PC-9 (cell line): ENCODE measurements at regions not wholly inside any gene's neighbourhood (a gene's known extent, or its start where the extent isn't known, plus 50 kb on each side); places are given as distances from the start of the nearest gene placed in this dataset.
"Not testable (repeated sequence)": the region's sequence is repeated elsewhere in the genome, so short reads cannot be mapped to it uniquely, and the experiment has no call there.

ENCODE experiments used
- BruUV-seq: library from RNA; stranded (reverse); fragments of 400-500 nt; replicated peaks from 2 replicates; lab custom pipeline; 2021; lab: Mats Ljungman, UMichigan
- CTCF ChIA-PET: fragments of 300-600 bp; sonication (Branson Sonifier 250); formaldehyde crosslinking; loops from one replicate; lab custom pipeline; 2022; ENCODE audit warnings: antibody characterized with exemption; lab: Charles Lee
- POLR2A ChIA-PET: fragments of 300-600 bp; sonication (Branson Sonifier 250); formaldehyde crosslinking; loops from one replicate; lab custom pipeline; 2022; ENCODE audit warnings: antibody characterized with exemption; ENCODE audit not compliant: unreplicated experiment; lab: Charles Lee
- DNase-seq, 2 experiments: peaks; one replicate each; pipeline versions ENCODE4 v3.0.0 to v3.0.0-alpha.2; 2015 to 2022; ENCODE audit warnings: mixed read lengths in 1 of 2
- H2AFZ ChIP-seq: fragments of 200-600 bp; sonication (generic); 2 replicates; pipeline ENCODE4 v1.8.1; 2017; ENCODE audit warnings: antibody characterized with exemption
- H3F3A ChIP-seq: fragments of 200-600 bp; sonication (generic); 2 replicates; pipeline ENCODE4 v1.8.1; 2017; ENCODE audit warnings: antibody characterized with exemption, mild to moderate bottlenecking, low read depth; ENCODE audit not compliant: insufficient read depth
- H3K27ac ChIP-seq: fragments of 200-600 bp; sonication (generic); 2 replicates; pipeline ENCODE4 v1.6.1; 2016; ENCODE audit warnings: mixed run types
- H3K27me3 ChIP-seq: fragments of 200-600 bp; sonication (generic); 2 replicates; pipeline ENCODE4 v1.6.1; 2016; ENCODE audit warnings: low read depth, mixed run types; ENCODE audit not compliant: insufficient read depth
- H3K36me3 ChIP-seq: fragments of 200-600 bp; sonication (generic); 2 replicates; pipeline ENCODE4 v1.6.1; 2016; ENCODE audit warnings: low read depth, mixed run types
- H3K4me1 ChIP-seq: fragments of 200-600 bp; sonication (generic); replicated peaks from 2 replicates; pipeline ENCODE4 v1.6.1; 2016; ENCODE audit warnings: mixed run types; ENCODE audit not compliant: insufficient read depth
- H3K4me2 ChIP-seq: fragments of 200-600 bp; sonication (generic); 2 replicates; pipeline ENCODE4 v1.6.1; 2017; ENCODE audit warnings: mixed run types
- H3K4me3 ChIP-seq: fragments of 200-600 bp; sonication (generic); 2 replicates; pipeline ENCODE4 v1.6.1; 2016; ENCODE audit warnings: mixed run types
- H3K79me2 ChIP-seq: fragments of 200-600 bp; sonication (generic); 2 replicates; pipeline ENCODE4 v1.6.1; 2017; ENCODE audit warnings: low read depth, mixed run types
- H3K9me2 ChIP-seq: fragments of 200-600 bp; sonication (generic); 2 replicates; pipeline ENCODE4 v1.8.1; 2017; ENCODE audit warnings: mild to moderate bottlenecking; ENCODE audit not compliant: insufficient read depth
- H3K9me3 ChIP-seq: fragments of 200-600 bp; sonication (generic); 2 replicates; pipeline ENCODE4 v1.8.1; 2016; ENCODE audit warnings: low read depth; ENCODE audit not compliant: insufficient read depth
- H4K20me1 ChIP-seq: fragments of 200-600 bp; sonication (generic); 2 replicates; pipeline ENCODE4 v1.8.1; 2017; ENCODE audit not compliant: insufficient read depth
- CTCF ChIP-seq: fragments of 200-600 bp; sonication (generic); conservative IDR thresholded peaks from 2 replicates; pipeline ENCODE4 v1.6.1; 2017; ENCODE audit warnings: mixed run types, antibody characterized with exemption, mild to moderate bottlenecking, moderate library complexity
- EZH2 ChIP-seq: fragments of 200-600 bp; sonication (generic); IDR thresholded peaks from 2 replicates; pipeline ENCODE4 v1.8.0; 2017; ENCODE audit warnings: antibody characterized with exemption, low read depth
- intact Hi-C: fragments of 100-400 bp; cut with micrococcal nuclease; formaldehyde crosslinking; loops from one replicate; pipeline ENCODE4 v1.10.0; 2022; ENCODE audit not compliant: unreplicated experiment

GRCh38 chr20:30281584-30282197, 975.8 kb upstream of the DEFB115 start:
- ChIA-PET POLR2A (no interaction called here), CTCF (no interaction called here)
- Histone ChIP-seq H3K4me2 (no peak overlapping the region), H3K27me3 (no peaks in the 10 kb centered on the region), H3K4me3 (no peak overlapping the region), H3F3A (no peaks in the 10 kb centered on the region), H3K79me2 (no peaks in the 10 kb centered on the region), H3K27ac (no peak overlapping the region), H3K36me3 (no peaks in the 10 kb centered on the region), H3K4me1 (no peaks in the 10 kb centered on the region), H2AFZ (no peak overlapping the region), H4K20me1 (no peaks in the 10 kb centered on the region), H3K9me2 (no peaks in the 10 kb centered on the region), H3K9me3 (no peaks in the 10 kb centered on the region)
- BruUV-seq: no TSS peak
- DNase-seq: no peak
- intact Hi-C loops: no loop called here
- TF ChIP-seq EZH2 (no peak), CTCF (no peak)

- H3K79me2 ChIP-seq, H3F3A ChIP-seq, H3K9me2 ChIP-seq, H4K20me1 ChIP-seq, CTCF ChIA-PET, H3K27me3 ChIP-seq, BruUV-seq, H3K4me1 ChIP-seq, H3K27ac ChIP-seq, H3K9me3 ChIP-seq, H3K36me3 ChIP-seq, intact Hi-C loops, POLR2A ChIA-PET: not testable (repeated sequence)
- peak overlapping the region; percentile 42; the same call in 1 of the 2 replicates for H3K4me3 ChIP-seq
- H2AFZ ChIP-seq: peak overlapping the region; percentile 58; the same call in 1 of the 2 replicates
- peak overlapping the region; percentile 73 for H3K4me2 ChIP-seq
- DNase-seq: peak; percentile 40 to 45
Observed at GRCh38 chr20:30283476-30284280, 973.8 kb upstream of the DEFB115 start.

GRCh38 chr20:30284281-30284905, 973.1 kb upstream of the DEFB115 start:
- no peaks in the 10 kb centered on the region for H3K79me2 ChIP-seq
- no peaks in the 10 kb centered on the region for H4K20me1 ChIP-seq
- peak overlapping the region; percentile 73 for H3K4me2 ChIP-seq
- intact Hi-C loops: no loop called here
- ChIA-PET POLR2A (no interaction called here), CTCF (no interaction called here)
- no peaks in the 10 kb centered on the region for H3K9me3 ChIP-seq
- no peaks in the 10 kb centered on the region for H3K9me2 ChIP-seq
- DNase-seq: no peak
- peak overlapping the region; percentile 42; the same call in 1 of the 2 replicates for H3K4me3 ChIP-seq
- no peaks in the 10 kb centered on the region for H3K27me3 ChIP-seq
- H3K36me3 ChIP-seq: no peaks in the 10 kb centered on the region
- no peaks in the 10 kb centered on the region for H3F3A ChIP-seq
- BruUV-seq: no TSS peak
- H3K4me1 ChIP-seq: no peaks in the 10 kb centered on the region
- TF ChIP-seq CTCF: no peak
- no peak for TF ChIP-seq EZH2
- peak overlapping the region; percentile 58; the same call in 1 of the 2 replicates for H2AFZ ChIP-seq
- H3K27ac ChIP-seq: no peak overlapping the region
